ENCODE measurements at regions not wholly inside any gene's neighbourhood (a gene's known extent, or its start where the extent isn't known, plus 50 kb on each side); places are given as distances from the start of the nearest gene placed in this dataset.

DNA sequence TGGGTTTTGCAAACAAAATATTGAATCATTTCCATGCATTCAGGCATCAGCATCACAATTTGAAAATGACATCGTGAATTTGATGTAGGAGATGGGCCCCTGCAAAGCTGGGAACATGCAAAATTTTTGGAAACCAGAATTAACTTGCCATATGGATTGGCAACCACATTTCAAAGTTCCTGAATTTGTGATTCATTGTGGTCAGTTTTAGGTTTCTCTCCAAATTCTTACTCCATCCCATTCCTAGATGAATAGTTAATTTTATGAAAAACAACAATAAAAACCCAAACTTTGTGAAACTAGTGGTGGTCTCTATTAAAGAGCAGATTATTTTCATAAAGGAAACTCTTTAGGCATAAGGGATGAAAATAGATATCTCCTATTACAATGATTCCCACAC, 107.8 kb upstream of the SLIT3 start:
- no peaks in the 10 kb centered on the region for H3K36me3 ChIP-seq (ENCODE audit: control insufficient read depth, insufficient read depth, low read length)
- Mint-ChIP-seq H3K36me3 (no peaks in the 10 kb centered on the region), H3K4me1 (no peaks in the 10 kb centered on the region), H3K27ac (no peak overlapping the region), H3K9me3 (no peaks in the 10 kb centered on the region), H3K27me3 (ENCODE audit: low read depth in 2 of 2) (peaks cover 0 to 5% of the 10 kb centered on the region in 2 donors), H3K4me3 (no peak overlapping the region)
- H3K4me1 ChIP-seq (ENCODE audit: control insufficient read depth, insufficient read depth, low read length) = no peaks in the 10 kb centered on the region
- H3K27ac ChIP-seq (ENCODE audit: low read length) = no peak overlapping the region
- H3K27me3 ChIP-seq (ENCODE audit: control insufficient read depth, insufficient read depth, low read length) = no peaks in the 10 kb centered on the region
- ATAC-seq (no peak), DNase-seq (no peak)
- no peaks in the 10 kb centered on the region for H3K9me3 ChIP-seq (ENCODE audit: control insufficient read depth, insufficient read depth, low read length)
- 63% methylated on average over 1 of the region's 1 CpG for WGBS (ENCODE audit: insufficient coverage)
- no peak overlapping the region for H3K4me3 ChIP-seq (ENCODE audit: low read length)
- intact Hi-C loops (cut with micrococcal nuclease) = no loop called here
- TF ChIP-seq, protein P1, sequence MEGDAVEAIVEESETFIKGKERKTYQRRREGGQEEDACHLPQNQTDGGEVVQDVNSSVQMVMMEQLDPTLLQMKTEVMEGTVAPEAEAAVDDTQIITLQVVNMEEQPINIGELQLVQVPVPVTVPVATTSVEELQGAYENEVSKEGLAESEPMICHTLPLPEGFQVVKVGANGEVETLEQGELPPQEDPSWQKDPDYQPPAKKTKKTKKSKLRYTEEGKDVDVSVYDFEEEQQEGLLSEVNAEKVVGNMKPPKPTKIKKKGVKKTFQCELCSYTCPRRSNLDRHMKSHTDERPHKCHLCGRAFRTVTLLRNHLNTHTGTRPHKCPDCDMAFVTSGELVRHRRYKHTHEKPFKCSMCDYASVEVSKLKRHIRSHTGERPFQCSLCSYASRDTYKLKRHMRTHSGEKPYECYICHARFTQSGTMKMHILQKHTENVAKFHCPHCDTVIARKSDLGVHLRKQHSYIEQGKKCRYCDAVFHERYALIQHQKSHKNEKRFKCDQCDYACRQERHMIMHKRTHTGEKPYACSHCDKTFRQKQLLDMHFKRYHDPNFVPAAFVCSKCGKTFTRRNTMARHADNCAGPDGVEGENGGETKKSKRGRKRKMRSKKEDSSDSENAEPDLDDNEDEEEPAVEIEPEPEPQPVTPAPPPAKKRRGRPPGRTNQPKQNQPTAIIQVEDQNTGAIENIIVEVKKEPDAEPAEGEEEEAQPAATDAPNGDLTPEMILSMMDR (IDR thresholded peaks at IDR 0.05) = no peak

DNA sequence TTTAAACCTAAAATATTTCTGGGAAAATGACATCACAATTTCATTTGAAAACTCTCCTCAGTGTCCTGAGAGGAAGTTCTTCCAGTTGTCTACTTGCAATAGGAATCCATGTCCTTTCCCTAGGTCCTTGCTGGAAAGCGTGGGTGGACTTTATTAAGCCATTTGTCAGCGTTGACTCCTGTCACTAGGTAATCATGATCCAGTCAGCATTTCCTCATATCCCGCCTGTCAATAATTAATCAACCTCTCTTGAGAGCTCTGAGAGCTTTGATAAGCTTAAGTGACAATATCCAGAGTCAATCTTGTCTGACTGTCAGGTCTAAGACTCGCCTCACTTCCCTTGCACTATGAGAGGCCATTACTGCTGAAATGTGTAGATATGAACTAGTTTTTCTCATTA, 107.2 kb upstream of the SLIT3 start:
- Mint-ChIP-seq H3K27ac (no peak overlapping the region), H3K9me3 (no peaks in the 10 kb centered on the region), H3K4me3 (no peak overlapping the region), H3K4me1 (no peaks in the 10 kb centered on the region), H3K36me3 (no peaks in the 10 kb centered on the region), H3K27me3 (ENCODE audit: low read depth in 2 of 2) (peaks cover 0 to 1% of the 10 kb centered on the region in 2 donors)
- DNase-seq (no peak), ATAC-seq (no peak)
- Histone ChIP-seq H3K4me1 (ENCODE audit: control insufficient read depth, insufficient read depth, low read length) (no peaks in the 10 kb centered on the region), H3K4me3 (ENCODE audit: low read length) (no peak overlapping the region), H3K9me3 (ENCODE audit: control insufficient read depth, insufficient read depth, low read length) (no peaks in the 10 kb centered on the region), H3K27me3 (ENCODE audit: control insufficient read depth, insufficient read depth, low read length) (no peaks in the 10 kb centered on the region), H3K27ac (ENCODE audit: low read length) (no peak overlapping the region), H3K36me3 (ENCODE audit: control insufficient read depth, insufficient read depth, low read length) (no peaks in the 10 kb centered on the region)
- TF ChIP-seq, protein P1 (IDR thresholded peaks at IDR 0.05) = no peak
- intact Hi-C loops (cut with micrococcal nuclease) = no loop called here
- 93% methylated on average over 4 of the region's 4 CpGs for WGBS (ENCODE audit: insufficient coverage)

DNA sequence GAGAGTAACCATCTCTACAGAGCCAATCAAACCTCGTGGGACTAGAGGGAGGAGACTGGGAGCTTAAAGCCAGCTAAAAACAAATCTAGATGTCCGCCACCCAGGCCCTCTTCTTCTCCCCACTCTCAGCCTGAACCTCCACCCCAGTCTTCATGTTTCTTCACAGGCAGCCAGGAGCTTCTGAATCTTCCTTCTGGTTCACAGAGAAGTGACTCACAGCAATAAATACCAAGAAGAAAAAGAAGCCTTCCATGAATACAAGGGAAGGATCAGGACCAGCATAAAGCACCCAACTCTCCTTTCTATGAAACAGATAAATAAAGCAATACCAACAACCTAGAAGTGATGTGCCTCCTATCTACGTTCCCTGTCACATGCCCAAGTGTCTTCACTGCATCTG, 103.3 kb upstream of the SLIT3 start:
- Mint-ChIP-seq H3K9me3 (no peaks in the 10 kb centered on the region), H3K4me1 (no peaks in the 10 kb centered on the region), H3K4me3 (no peak overlapping the region), H3K27ac (no peak overlapping the region), H3K36me3 (no peaks in the 10 kb centered on the region), H3K27me3 (ENCODE audit: low read depth in 2 of 2) (peaks cover 2 to 18% of the 10 kb centered on the region in 2 donors)
- Histone ChIP-seq H3K36me3 (ENCODE audit: control insufficient read depth, insufficient read depth, low read length) (no peaks in the 10 kb centered on the region), H3K9me3 (ENCODE audit: control insufficient read depth, insufficient read depth, low read length) (no peaks in the 10 kb centered on the region), H3K27me3 (ENCODE audit: control insufficient read depth, insufficient read depth, low read length) (no peaks in the 10 kb centered on the region), H3K4me3 (ENCODE audit: low read length) (no peak overlapping the region), H3K4me1 (ENCODE audit: control insufficient read depth, insufficient read depth, low read length) (no peaks in the 10 kb centered on the region), H3K27ac (ENCODE audit: low read length) (no peak overlapping the region)
- DNase-seq = no peak
- intact Hi-C loops (cut with micrococcal nuclease) = no loop called here
- TF ChIP-seq, protein P1 (IDR thresholded peaks at IDR 0.05) = no peak
- WGBS (ENCODE audit: insufficient coverage) = 76% methylated on average over 3 of the region's 3 CpGs
- no peak for ATAC-seq

DNA sequence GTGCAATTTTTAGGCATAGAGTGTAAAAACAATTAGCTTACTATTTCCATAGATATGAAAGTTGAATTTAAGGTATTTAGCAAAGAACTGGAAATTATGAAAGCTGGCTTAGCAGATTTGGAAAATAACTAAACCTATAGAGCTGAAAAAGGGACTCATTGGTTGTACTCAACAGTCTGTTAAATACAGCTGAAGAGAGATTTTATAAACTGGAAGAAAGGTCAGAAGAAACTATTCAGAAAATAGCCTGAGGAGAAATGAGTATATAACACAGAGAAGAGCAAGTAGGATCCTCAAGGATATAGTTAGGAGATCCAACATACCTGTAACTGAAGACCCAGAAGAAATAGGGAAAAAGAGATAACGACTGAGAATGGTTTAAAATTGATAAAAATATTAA, 97.6 kb upstream of the SLIT3 start:
- H3K4me3 ChIP-seq (ENCODE audit: low read length) = no peak overlapping the region
- no peaks in the 10 kb centered on the region for H3K9me3 ChIP-seq (ENCODE audit: control insufficient read depth, insufficient read depth, low read length)
- H3K4me1 ChIP-seq (ENCODE audit: control insufficient read depth, insufficient read depth, low read length) = no peaks in the 10 kb centered on the region
- Mint-ChIP-seq H3K27me3 (ENCODE audit: low read depth in 2 of 2) (peaks cover 8 to 33% of the 10 kb centered on the region in 2 donors), H3K27ac (no peak overlapping the region), H3K4me1 (no peaks in the 10 kb centered on the region), H3K36me3 (peaks cover 5% of the 10 kb centered on the region), H3K9me3 (peaks cover 3 to 5% of the 10 kb centered on the region in 2 donors), H3K4me3 (no peak overlapping the region)
- no peaks in the 10 kb centered on the region for H3K36me3 ChIP-seq (ENCODE audit: control insufficient read depth, insufficient read depth, low read length)
- DNase-seq (no peak), ATAC-seq (no peak)
- TF ChIP-seq, protein P1 (IDR thresholded peaks at IDR 0.05) = no peak
- no CpG with 5 or more reads among the region's 1 CpG for WGBS (ENCODE audit: insufficient coverage)
- intact Hi-C loops (cut with micrococcal nuclease) = no loop called here
- peaks cover 2% of the 10 kb centered on the region for H3K27me3 ChIP-seq (ENCODE audit: control insufficient read depth, insufficient read depth, low read length)
- no peak overlapping the region for H3K27ac ChIP-seq (ENCODE audit: low read length)

Data from natural killer cell (primary cell).